ENCODE measurements at regions not wholly inside any gene's neighbourhood (a gene's known extent, or its start where the extent isn't known, plus 50 kb on each side); places are given as distances from the start of the nearest gene placed in this dataset.
A peak's percentile ranks its signal among the peaks of the same experiment; 100 is the strongest.

DNA sequence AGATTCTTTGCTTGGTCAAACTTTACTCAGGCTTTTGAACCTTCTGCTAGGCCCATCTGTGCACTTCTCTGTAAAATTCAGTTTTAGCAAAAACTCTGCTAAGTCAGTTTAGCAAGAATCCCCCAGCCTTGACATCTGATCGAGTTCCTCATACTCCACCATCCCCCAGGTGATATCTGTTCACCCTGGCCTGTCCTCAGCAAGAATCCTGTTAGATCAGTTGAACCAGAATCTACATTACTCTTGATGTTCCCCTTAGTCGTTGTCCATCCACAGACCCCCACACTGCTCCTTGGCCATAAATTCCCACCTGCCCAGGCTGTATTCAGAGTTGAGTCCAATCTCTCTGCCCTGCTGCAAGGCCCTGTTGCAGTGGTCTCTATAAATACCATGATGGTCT lies 162.6 kb downstream of the ZNF674 start:
- ATAC-seq: no peak
- 92 to 100% methylated on average over 1 to 2 of the region's 2 CpGs for whole genome bisulfite sequencing, 2 donors (ENCODE audit: low coverage in 1 of 2)
- H3K27me3 ChIP-seq: no peaks in the 10 kb centered on the region
- no peak for TF ChIP-seq POLR2AphosphoS5 (IDR thresholded peaks at IDR 0.05)
- no peak for TF ChIP-seq POLR2A (IDR thresholded peaks at IDR 0.05)
- no peak for TF ChIP-seq EP300 (IDR thresholded peaks at IDR 0.05)
- TF ChIP-seq, protein P1, sequence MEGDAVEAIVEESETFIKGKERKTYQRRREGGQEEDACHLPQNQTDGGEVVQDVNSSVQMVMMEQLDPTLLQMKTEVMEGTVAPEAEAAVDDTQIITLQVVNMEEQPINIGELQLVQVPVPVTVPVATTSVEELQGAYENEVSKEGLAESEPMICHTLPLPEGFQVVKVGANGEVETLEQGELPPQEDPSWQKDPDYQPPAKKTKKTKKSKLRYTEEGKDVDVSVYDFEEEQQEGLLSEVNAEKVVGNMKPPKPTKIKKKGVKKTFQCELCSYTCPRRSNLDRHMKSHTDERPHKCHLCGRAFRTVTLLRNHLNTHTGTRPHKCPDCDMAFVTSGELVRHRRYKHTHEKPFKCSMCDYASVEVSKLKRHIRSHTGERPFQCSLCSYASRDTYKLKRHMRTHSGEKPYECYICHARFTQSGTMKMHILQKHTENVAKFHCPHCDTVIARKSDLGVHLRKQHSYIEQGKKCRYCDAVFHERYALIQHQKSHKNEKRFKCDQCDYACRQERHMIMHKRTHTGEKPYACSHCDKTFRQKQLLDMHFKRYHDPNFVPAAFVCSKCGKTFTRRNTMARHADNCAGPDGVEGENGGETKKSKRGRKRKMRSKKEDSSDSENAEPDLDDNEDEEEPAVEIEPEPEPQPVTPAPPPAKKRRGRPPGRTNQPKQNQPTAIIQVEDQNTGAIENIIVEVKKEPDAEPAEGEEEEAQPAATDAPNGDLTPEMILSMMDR (IDR thresholded peaks at IDR 0.05): no peak
- no peaks in the 10 kb centered on the region for H3K36me3 ChIP-seq
- H3K4me3 ChIP-seq: no peak overlapping the region
- H3K9me3 ChIP-seq: no peaks in the 10 kb centered on the region
- H3K27ac ChIP-seq: no peak overlapping the region
- H3K4me1 ChIP-seq: no peaks in the 10 kb centered on the region

DNA sequence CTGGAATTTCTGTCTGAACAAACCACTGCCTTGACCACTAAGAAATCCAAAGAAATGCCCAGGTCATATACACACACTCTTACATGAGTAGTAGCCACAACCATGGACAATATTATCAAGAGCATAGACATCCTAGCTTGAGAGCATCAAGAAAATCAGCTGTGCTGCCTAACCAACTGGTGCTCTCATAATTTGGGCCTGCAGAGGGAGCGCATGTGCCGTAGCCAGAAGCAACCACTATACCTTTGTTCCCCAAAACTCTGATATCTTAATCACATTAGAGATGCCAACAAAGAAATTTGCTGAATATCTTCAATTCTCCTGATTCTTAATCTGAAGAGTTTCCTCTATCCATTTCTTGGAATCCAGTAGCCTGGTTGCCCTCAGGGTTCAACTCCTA lies 163.6 kb downstream of the ZNF674 start:
- no peaks in the 10 kb centered on the region for H3K27me3 ChIP-seq
- H3K36me3 ChIP-seq: no peaks in the 10 kb centered on the region
- no peak overlapping the region for H3K4me3 ChIP-seq
- TF ChIP-seq POLR2AphosphoS5 (IDR thresholded peaks at IDR 0.05): no peak
- no peak for TF ChIP-seq POLR2A (IDR thresholded peaks at IDR 0.05)
- no peak for TF ChIP-seq EP300 (IDR thresholded peaks at IDR 0.05)
- TF ChIP-seq, protein P1 (IDR thresholded peaks at IDR 0.05): no peak
- no peaks in the 10 kb centered on the region for H3K4me1 ChIP-seq
- no peak overlapping the region for H3K27ac ChIP-seq
- no peaks in the 10 kb centered on the region for H3K9me3 ChIP-seq
- no peak for ATAC-seq
- WGBS, 2 donors (ENCODE audit: low coverage in 1 of 2): 79 to 82% methylated on average over 2 of the region's 2 CpGs

- Histone ChIP-seq H3K36me3 (no peaks in the 10 kb centered on the region), H3K9me3 (no peaks in the 10 kb centered on the region), H3K27me3 (no peaks in the 10 kb centered on the region), H3K4me1 (no peaks in the 10 kb centered on the region), H3K27ac (no peak overlapping the region), H3K4me3 (no peak overlapping the region)
- no peak for TF ChIP-seq EP300 (IDR thresholded peaks at IDR 0.05)
- TF ChIP-seq POLR2A (IDR thresholded peaks at IDR 0.05): no peak
- TF ChIP-seq, protein P1 (IDR thresholded peaks at IDR 0.05): no peak
- no peak for TF ChIP-seq POLR2AphosphoS5 (IDR thresholded peaks at IDR 0.05)
- 38 to 46% methylated on average over 3 of the region's 3 CpGs for WGBS, 2 donors (ENCODE audit: low coverage in 1 of 2)
- no peak for ATAC-seq
These were observed 165.0 kb downstream of the ZNF674 start for GRCh38 chrX:46380148-46380752.

DNA sequence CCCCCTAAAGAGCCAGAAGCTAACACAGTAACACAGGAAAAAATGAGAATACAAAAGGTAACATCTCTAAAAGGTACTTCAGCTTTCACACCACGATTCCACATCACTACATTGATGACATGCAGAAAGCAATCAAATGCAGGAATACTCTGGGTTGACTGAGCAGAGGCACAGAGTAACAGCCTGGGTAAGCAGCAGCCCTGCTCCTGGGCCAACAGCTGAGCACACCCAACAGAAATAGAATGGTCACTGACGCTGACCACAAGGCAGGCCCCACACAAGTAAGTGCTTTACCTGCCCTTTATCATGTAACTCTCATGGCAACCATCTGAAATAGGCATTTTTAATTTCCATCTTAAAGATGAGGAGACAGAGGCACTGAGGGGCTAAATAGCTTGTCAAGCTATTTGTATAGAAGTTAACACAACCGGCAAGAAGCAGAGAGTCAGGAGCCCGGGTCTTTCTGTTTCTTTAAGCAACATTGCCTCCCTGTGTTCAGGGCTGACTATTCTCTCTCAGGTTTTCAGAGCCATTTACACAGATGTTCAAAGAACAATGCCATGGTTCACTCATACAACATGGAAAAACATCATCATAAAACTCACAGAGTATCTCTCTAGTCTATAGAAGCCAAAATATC lies 168.9 kb downstream of the ZNF674 start:
- Histone ChIP-seq H3K36me3 (no peaks in the 10 kb centered on the region), H3K9me3 (no peaks in the 10 kb centered on the region), H3K4me1 (no peaks in the 10 kb centered on the region), H3K27ac (no peak overlapping the region), H3K4me3 (no peak overlapping the region), H3K27me3 (no peaks in the 10 kb centered on the region)
- ATAC-seq: no peak
- 0 to 26% methylated on average over 2 to 3 of the region's 4 CpGs for WGBS, 2 donors (ENCODE audit: low coverage in 1 of 2)
- TF ChIP-seq EP300 (IDR thresholded peaks at IDR 0.05): no peak
- TF ChIP-seq, protein P1 (IDR thresholded peaks at IDR 0.05): peak in 2 of 4 experiments; percentile 30 to 36

GRCh38 chrX:46375831-46376230 lies 169.4 kb downstream of the ZNF674 start:
- Histone ChIP-seq H3K4me1 (no peaks in the 10 kb centered on the region), H3K27me3 (no peaks in the 10 kb centered on the region), H3K36me3 (no peaks in the 10 kb centered on the region), H3K9me3 (no peaks in the 10 kb centered on the region), H3K27ac (no peak overlapping the region), H3K4me3 (no peak overlapping the region)
- no peak for ATAC-seq
- 86 to 100% methylated on average over 3 of the region's 3 CpGs for WGBS, 2 donors (ENCODE audit: low coverage in 1 of 2)
- TF ChIP-seq EP300 (IDR thresholded peaks at IDR 0.05) (no peak), POLR2AphosphoS5 (IDR thresholded peaks at IDR 0.05) (no peak), POLR2A (IDR thresholded peaks at IDR 0.05) (no peak)
- TF ChIP-seq, protein P1 (IDR thresholded peaks at IDR 0.05): no peak
